Tibial nerve (tissue), 4 donors: ENCODE measurements at regions not wholly inside any gene's neighbourhood (a gene's known extent, or its start where the extent isn't known, plus 50 kb on each side); places are given as distances from the start of the nearest gene placed in this dataset.

Experiments
- DNase-seq, 2 donors: peaks; one replicate each; pipeline ENCODE4 v3.0.0-alpha.2; 2019; ENCODE audit warnings: low spot score in 2 of 2
- H3K27ac ChIP-seq, 4 donors: fragments of 200-600 bp; sonication (generic) in 3 of 4; one replicate each; pipeline ENCODE4 v1.5.1; 2017 to 2019; ENCODE audit warnings: mild to moderate bottlenecking in 1 of 4
- H3K27me3 ChIP-seq, 2 donors: fragments of 200-600 bp; sonication (generic) in 1 of 2; one replicate each; pipeline versions ENCODE4 v1.5.1 to v1.6.0; 2017 to 2019
- H3K36me3 ChIP-seq, 3 donors: fragments of 200-600 bp; sonication (generic); one replicate each; pipeline ENCODE4 v1.5.1; 2018 to 2019
- H3K4me1 ChIP-seq, 4 donors: fragments of 200-600 bp; sonication (generic) in 3 of 4; one replicate each; pipeline ENCODE4 v1.5.1; 2017 to 2019
- H3K4me3 ChIP-seq, 4 donors: fragments of 200-600 bp; sonication (generic) in 3 of 4; one replicate each; pipeline ENCODE4 v1.5.1; 2017 to 2019; ENCODE audit warnings: mild to moderate bottlenecking in 1 of 4, moderate library complexity in 1 of 4
- H3K9me3 ChIP-seq, 4 donors: fragments of 200-600 bp; sonication (generic) in 3 of 4; one replicate each; pipeline ENCODE4 v1.5.1; 2017 to 2019
- CTCF ChIP-seq, 5 experiments: fragments of 200-600 bp in 3 of 5; fragments of 450-650 bp in 2 of 5; sonication (generic) in 3 of 5; IDR thresholded peaks; one replicate each; pipeline ENCODE4 v1.5.1; 2016 to 2019; ENCODE audit warnings: antibody characterized with exemption in 5 of 5, mild to moderate bottlenecking in 3 of 5, moderate library complexity in 2 of 5
- EP300 ChIP-seq, 2 donors: sonication (generic); formaldehyde crosslinking; IDR thresholded peaks; one replicate each; pipeline ENCODE4 v1.6.1; 2017; ENCODE audit warnings: antibody characterized with exemption in 2 of 2, mild to moderate bottlenecking in 1 of 2
- POLR2A ChIP-seq, 2 donors: fragments of 450-650 bp; IDR thresholded peaks; one replicate each; pipeline ENCODE4 v1.6.1; 2017; ENCODE audit warnings: antibody characterized with exemption in 2 of 2, mild to moderate bottlenecking in 2 of 2, moderate library complexity in 2 of 2
- WGBS, 2 donors: methylation state at CpG; one replicate each; pipeline ENCODE4 v1.1.5; 2018; 5-methylcytosine and 5-hydroxymethylcytosine counted together

GRCh38 chr20:60213126-60213893, 255.1 kb downstream of the CDH26 start:
- H3K9me3 ChIP-seq = no peaks in the 10 kb centered on the region
- H3K27me3 ChIP-seq = no peaks in the 10 kb centered on the region
- no peaks in the 10 kb centered on the region for H3K36me3 ChIP-seq
- no peak overlapping the region for H3K4me3 ChIP-seq
- WGBS, 2 donors = 91 to 92% methylated on average over 14 of the region's 14 CpGs
- no peak for TF ChIP-seq EP300 (IDR thresholded peaks at IDR 0.05)
- TF ChIP-seq POLR2A (IDR thresholded peaks at IDR 0.05) = no peak
- TF ChIP-seq CTCF (IDR thresholded peaks at IDR 0.05) = no peak
- H3K27ac ChIP-seq = no peak overlapping the region
- DNase-seq = no peak
- H3K4me1 ChIP-seq = peaks cover 0 to 16% (median 0%) of the 10 kb centered on the region in 4 donors

GRCh38 chr20:60214901-60215815, 256.9 kb downstream of the CDH26 start:
- Histone ChIP-seq H3K9me3 (no peaks in the 10 kb centered on the region), H3K36me3 (no peaks in the 10 kb centered on the region), H3K27ac (no peak overlapping the region), H3K4me1 (peaks cover 0 to 11% (median 0%) of the 10 kb centered on the region in 4 donors), H3K27me3 (no peaks in the 10 kb centered on the region), H3K4me3 (no peak overlapping the region)
- no peak for TF ChIP-seq EP300 (IDR thresholded peaks at IDR 0.05)
- no peak for TF ChIP-seq POLR2A (IDR thresholded peaks at IDR 0.05)
- no peak for TF ChIP-seq CTCF (IDR thresholded peaks at IDR 0.05)
- 64% methylated on average over 17 of the region's 17 CpGs for WGBS, 2 donors
- DNase-seq = no peak

- DNase-seq = no peak
- Histone ChIP-seq H3K36me3 (no peaks in the 10 kb centered on the region), H3K4me1 (peaks cover 0 to 5% (median 0%) of the 10 kb centered on the region in 4 donors), H3K9me3 (no peaks in the 10 kb centered on the region), H3K27me3 (no peaks in the 10 kb centered on the region), H3K4me3 (no peak overlapping the region), H3K27ac (no peak overlapping the region)
- WGBS, 2 donors = 62 to 67% methylated on average over 11 of the region's 11 CpGs
- TF ChIP-seq EP300 (IDR thresholded peaks at IDR 0.05) (no peak), CTCF (IDR thresholded peaks at IDR 0.05) (no peak), POLR2A (IDR thresholded peaks at IDR 0.05) (no peak)
Measured at GRCh38 chr20:60215816-60216730, 257.9 kb downstream of the CDH26 start.

GRCh38 chr20:60219231-60219630, 261.0 kb downstream of the CDH26 start:
- H3K27me3 ChIP-seq = no peaks in the 10 kb centered on the region
- H3K9me3 ChIP-seq = no peaks in the 10 kb centered on the region
- DNase-seq = no peak
- 92 to 93% methylated on average over 4 of the region's 4 CpGs for WGBS, 2 donors
- H3K36me3 ChIP-seq = no peaks in the 10 kb centered on the region
- H3K4me3 ChIP-seq = no peak overlapping the region
- no peak overlapping the region for H3K27ac ChIP-seq
- H3K4me1 ChIP-seq = no peaks in the 10 kb centered on the region
- TF ChIP-seq CTCF (IDR thresholded peaks at IDR 0.05) (no peak), EP300 (IDR thresholded peaks at IDR 0.05) (no peak), POLR2A (IDR thresholded peaks at IDR 0.05) (no peak)
